ENCODE measurements at regions not wholly inside any gene's neighbourhood (a gene's known extent, or its start where the extent isn't known, plus 50 kb on each side); places are given as distances from the start of the nearest gene placed in this dataset.

GRCh38 chr3:176431991-176432390, 765.3 kb downstream of the TBL1XR1 start:
- H3K27ac Mint-ChIP-seq, result no peak overlapping the region
- DNase-seq (ENCODE audit: low spot score in 2 of 2) (no peak), ATAC-seq (no peak)
- peaks cover 10 to 15% of the 10 kb centered on the region in 2 donors for H3K9me3 Mint-ChIP-seq
- H3K36me3 Mint-ChIP-seq, result no peaks in the 10 kb centered on the region

DNA sequence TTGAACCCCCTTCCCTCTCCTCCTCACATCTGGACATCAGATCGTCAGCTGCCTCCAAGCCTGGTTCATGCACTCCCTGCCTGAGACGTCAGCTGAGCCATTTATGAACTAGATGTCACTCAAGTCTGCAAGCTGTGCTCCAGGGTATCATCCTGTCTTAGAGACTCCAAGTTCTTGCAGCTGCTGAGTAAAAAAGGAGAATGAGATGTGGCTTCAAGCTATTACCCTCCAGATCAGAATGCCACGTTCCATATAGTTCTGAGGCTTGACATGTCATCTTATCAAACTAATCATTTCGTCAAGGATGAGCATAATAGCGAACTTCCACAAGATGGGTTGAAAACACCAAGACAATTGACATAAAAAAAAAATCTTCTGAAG, 766.3 kb downstream of the TBL1XR1 start:
- ATAC-seq, result no peak
- no peaks in the 10 kb centered on the region for H3K36me3 Mint-ChIP-seq
- H3K27ac Mint-ChIP-seq, result no peak overlapping the region
- DNase-seq (ENCODE audit: low spot score in 2 of 2), result no peak
- peaks cover 10 to 15% of the 10 kb centered on the region in 2 donors for H3K9me3 Mint-ChIP-seq

DNA sequence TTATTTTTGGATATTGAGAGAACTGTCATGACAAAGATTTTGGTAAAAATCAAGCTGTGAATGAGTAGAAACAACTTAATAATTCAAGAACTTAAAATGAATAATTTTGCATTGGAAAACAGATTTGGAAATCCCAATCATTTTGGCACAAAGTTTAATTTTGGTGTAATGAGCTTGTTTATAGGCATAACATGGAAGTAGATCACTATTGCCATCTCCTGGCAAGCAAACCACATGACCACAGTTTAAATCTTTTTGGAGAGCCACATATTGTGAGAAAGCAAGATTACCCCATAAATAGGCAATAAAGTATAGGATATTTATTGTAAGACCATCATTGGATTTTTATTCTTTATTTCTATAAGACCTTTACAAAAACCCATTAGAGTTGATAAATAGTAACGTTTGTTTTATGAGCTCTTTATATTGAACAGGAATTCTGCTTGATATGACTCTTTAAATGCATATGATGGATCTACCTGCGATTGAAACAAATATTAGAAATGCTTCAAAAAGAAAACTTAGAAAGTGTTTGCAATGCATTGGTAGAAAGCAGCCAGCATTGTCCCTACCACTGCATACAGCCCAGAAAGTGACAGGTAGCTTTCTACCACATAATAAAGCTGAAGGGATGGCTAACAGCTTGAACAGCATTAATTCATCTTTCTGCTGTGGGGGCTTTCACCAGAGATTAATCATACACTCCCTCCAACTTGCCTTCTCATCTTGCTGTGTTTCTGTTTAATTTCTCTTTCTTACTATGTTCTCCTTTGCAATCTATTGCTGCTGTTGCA, 766.8 kb downstream of the TBL1XR1 start:
- DNase-seq (ENCODE audit: low spot score in 2 of 2) (no peak), ATAC-seq (no peak)
- H3K9me3 Mint-ChIP-seq, result peaks cover 10 to 15% of the 10 kb centered on the region in 2 donors
- no peak overlapping the region for H3K27ac Mint-ChIP-seq
- H3K36me3 Mint-ChIP-seq, result no peaks in the 10 kb centered on the region

DNA sequence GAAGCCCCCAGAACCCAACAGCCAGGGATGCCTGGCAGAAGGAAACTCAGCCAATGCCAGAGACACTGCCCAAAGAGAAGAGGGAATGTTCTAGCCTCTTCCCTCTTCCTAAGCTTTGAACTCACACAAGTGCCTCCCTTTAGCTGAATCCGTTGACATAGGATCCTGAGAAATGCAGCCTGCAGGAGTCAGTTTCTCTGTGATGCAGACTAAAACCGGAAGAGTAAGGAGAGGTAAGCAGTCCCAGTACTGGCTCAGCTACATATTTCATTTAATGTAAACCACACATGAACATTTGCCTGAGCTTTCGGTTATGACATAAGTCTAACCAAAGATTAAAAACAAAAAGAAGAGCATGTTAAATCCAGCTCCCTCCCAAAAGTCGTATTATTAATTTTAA, 768.7 kb downstream of the TBL1XR1 start:
- no peak for DNase-seq (ENCODE audit: low spot score in 2 of 2)
- Mint-ChIP-seq H3K9me3 (peaks cover 6 to 10% of the 10 kb centered on the region in 2 donors), H3K36me3 (no peaks in the 10 kb centered on the region), H3K27ac (no peak overlapping the region)
- no peak for ATAC-seq

DNA sequence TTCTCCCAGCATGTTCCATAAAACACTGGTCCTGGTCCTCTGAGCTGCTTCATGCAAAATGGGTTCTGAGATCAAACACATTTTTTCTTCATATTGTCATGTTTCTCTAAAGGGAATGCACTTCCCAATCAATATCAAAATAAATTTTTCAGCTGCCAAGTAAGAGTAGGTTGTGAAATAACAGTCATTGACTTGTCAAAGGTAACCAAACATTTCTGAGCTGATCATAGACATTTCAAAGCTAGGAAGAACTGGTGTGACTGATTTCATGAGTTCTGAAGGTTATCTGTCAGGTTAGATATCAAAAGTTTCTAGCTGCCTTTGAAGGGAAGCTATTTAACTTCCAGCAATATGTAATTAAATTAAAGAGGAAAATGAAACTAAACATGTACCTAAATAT, 770.9 kb downstream of the TBL1XR1 start:
- peaks cover 0 to 4% of the 10 kb centered on the region in 2 donors for H3K9me3 Mint-ChIP-seq
- H3K27ac Mint-ChIP-seq, result no peak overlapping the region
- ATAC-seq (no peak), DNase-seq (ENCODE audit: low spot score in 2 of 2) (no peak)
- no peaks in the 10 kb centered on the region for H3K36me3 Mint-ChIP-seq

GRCh38 chr3:176416870-176417269, 780.4 kb downstream of the TBL1XR1 start:
- Mint-ChIP-seq H3K27ac (no peak overlapping the region), H3K36me3 (no peaks in the 10 kb centered on the region), H3K9me3 (peaks cover 3 to 5% of the 10 kb centered on the region in 2 donors)
- DNase-seq (ENCODE audit: low spot score in 2 of 2) (no peak), ATAC-seq (no peak)

GRCh38 chr3:176415661-176416295, 781.5 kb downstream of the TBL1XR1 start:
- ATAC-seq, result no peak
- peaks cover 3 to 5% of the 10 kb centered on the region in 2 donors for H3K9me3 Mint-ChIP-seq
- H3K27ac Mint-ChIP-seq, result no peak overlapping the region
- H3K36me3 Mint-ChIP-seq, result no peaks in the 10 kb centered on the region
- DNase-seq (ENCODE audit: low spot score in 2 of 2), result no peak

GRCh38 chr3:176412771-176413170, 784.5 kb downstream of the TBL1XR1 start:
- H3K36me3 Mint-ChIP-seq, result no peaks in the 10 kb centered on the region
- ATAC-seq, result no peak
- no peak overlapping the region for H3K27ac Mint-ChIP-seq
- no peak for DNase-seq (ENCODE audit: low spot score in 2 of 2)
- peaks cover 3 to 8% of the 10 kb centered on the region in 2 donors for H3K9me3 Mint-ChIP-seq

- peaks cover 4 to 6% of the 10 kb centered on the region in 2 donors for H3K9me3 Mint-ChIP-seq
- DNase-seq (ENCODE audit: low spot score in 2 of 2), result no peak
- H3K36me3 Mint-ChIP-seq, result no peaks in the 10 kb centered on the region
- H3K27ac Mint-ChIP-seq, result no peak overlapping the region
- ATAC-seq, result no peak
These were observed 793.8 kb downstream of the TBL1XR1 start for GRCh38 chr3:176403531-176403930.

GRCh38 chr3:176401211-176401610, 796.1 kb downstream of the TBL1XR1 start:
- DNase-seq (ENCODE audit: low spot score in 2 of 2), result no peak
- Mint-ChIP-seq H3K36me3 (peaks cover 0 to 4% of the 10 kb centered on the region in 2 donors), H3K9me3 (peaks cover 11 to 17% of the 10 kb centered on the region in 2 donors), H3K27ac (no peak overlapping the region)
- ATAC-seq, result no peak

DNA sequence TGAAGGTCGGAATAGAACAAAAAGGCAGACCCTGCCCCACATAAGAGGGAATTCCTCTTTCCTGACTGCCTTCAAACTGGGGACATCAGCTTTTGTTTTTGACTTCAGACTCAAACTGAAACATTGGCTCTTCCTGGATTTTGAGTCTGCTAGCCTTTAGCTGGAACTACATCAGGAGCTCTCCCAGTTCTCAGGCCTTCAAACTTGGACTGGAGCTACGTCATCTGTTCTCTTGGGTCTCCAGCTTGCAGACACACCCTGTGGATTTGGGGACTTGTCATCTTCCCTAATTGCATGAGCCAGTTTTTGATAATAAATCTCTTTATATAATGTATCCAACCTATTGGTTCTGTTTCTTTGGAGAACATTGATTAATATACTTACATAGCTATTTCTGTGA, 798.1 kb downstream of the TBL1XR1 start:
- H3K9me3 Mint-ChIP-seq, result peaks cover 11 to 18% of the 10 kb centered on the region in 2 donors
- no peak overlapping the region for H3K27ac Mint-ChIP-seq
- DNase-seq (ENCODE audit: low spot score in 2 of 2), result no peak
- peaks cover 0 to 4% of the 10 kb centered on the region in 2 donors for H3K36me3 Mint-ChIP-seq
- no peak for ATAC-seq

GRCh38 chr3:176395240-176395639, 802.0 kb downstream of the TBL1XR1 start:
- H3K27ac Mint-ChIP-seq, result no peak overlapping the region
- peaks cover 12 to 22% of the 10 kb centered on the region in 2 donors for H3K9me3 Mint-ChIP-seq
- ATAC-seq (no peak), DNase-seq (ENCODE audit: low spot score in 2 of 2) (no peak)
- peaks cover 0 to 4% of the 10 kb centered on the region in 2 donors for H3K36me3 Mint-ChIP-seq

GRCh38 chr3:176378789-176379188, 818.5 kb downstream of the TBL1XR1 start:
- H3K27ac Mint-ChIP-seq, result no peak overlapping the region
- no peaks in the 10 kb centered on the region for H3K36me3 Mint-ChIP-seq
- H3K9me3 Mint-ChIP-seq, result peaks cover 5 to 6% of the 10 kb centered on the region in 2 donors
- ATAC-seq (no peak), DNase-seq (ENCODE audit: low spot score in 2 of 2) (no peak)

- Mint-ChIP-seq H3K27ac (no peak overlapping the region), H3K9me3 (peaks cover 3 to 12% of the 10 kb centered on the region in 2 donors)
- ATAC-seq, result no peak
These were observed 820.8 kb downstream of the TBL1XR1 start for GRCh38 chr3:176376531-176376930.

DNA sequence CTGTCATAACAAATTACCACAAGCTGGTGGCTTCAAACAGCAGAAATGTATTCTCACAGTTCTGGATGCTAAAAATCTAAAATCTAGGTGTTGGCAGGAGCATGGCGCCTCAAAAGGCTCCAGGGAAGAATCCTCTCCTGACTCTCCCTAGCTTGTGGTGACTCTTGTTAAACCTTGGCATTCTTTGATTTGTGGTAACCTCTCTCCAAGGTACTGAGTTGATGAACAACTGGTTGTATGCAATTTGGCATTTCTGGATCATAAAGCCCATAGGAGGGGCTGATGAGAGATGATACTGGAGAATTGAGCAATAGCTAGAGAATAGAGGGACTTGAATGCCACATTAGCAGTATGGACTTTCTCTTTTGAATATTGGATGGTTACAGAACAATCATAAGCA, 821.8 kb downstream of the TBL1XR1 start:
- peaks cover 0 to 12% of the 10 kb centered on the region in 2 donors for H3K9me3 Mint-ChIP-seq
- no peaks in the 10 kb centered on the region for H3K36me3 Mint-ChIP-seq
- ATAC-seq, result no peak
- no peak for DNase-seq (ENCODE audit: low spot score in 2 of 2)
- no peak overlapping the region for H3K27ac Mint-ChIP-seq

More at GRCh38 chr3:176376531-176376930, 820.8 kb downstream of the TBL1XR1 start:
- no peak for DNase-seq (ENCODE audit: low spot score in 2 of 2)
- no peaks in the 10 kb centered on the region for H3K36me3 Mint-ChIP-seq

- H3K27ac Mint-ChIP-seq, result no peak overlapping the region
- peaks cover 0 to 4% of the 10 kb centered on the region in 2 donors for H3K36me3 Mint-ChIP-seq
- no peak for DNase-seq (ENCODE audit: low spot score in 2 of 2)
- H3K9me3 Mint-ChIP-seq, result peaks cover 6 to 7% of the 10 kb centered on the region in 2 donors
- ATAC-seq, result no peak
These were observed 835.0 kb downstream of the TBL1XR1 start for GRCh38 chr3:176362191-176362731.

DNA sequence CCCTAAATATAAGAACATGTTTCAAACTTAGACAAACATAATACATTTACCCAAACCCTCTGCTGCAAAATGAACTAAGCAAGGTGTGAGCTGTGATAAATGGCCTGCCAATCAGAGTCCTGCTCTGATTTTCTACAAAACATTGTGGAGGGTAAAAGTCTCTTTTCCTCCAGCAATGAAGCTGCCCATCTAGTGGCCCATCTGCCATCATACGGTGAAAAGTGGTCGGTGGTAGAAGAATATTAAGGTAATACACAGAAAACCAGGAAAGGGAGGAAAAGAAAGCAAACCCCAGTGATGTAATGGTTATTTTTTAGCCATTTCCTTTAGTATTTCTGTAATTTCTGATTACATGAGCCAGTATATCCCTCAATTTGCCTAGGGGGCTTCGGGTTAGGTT, 838.1 kb downstream of the TBL1XR1 start:
- DNase-seq (ENCODE audit: low spot score in 2 of 2) (no peak), ATAC-seq (no peak)
- H3K9me3 Mint-ChIP-seq, result peaks cover 6 to 7% of the 10 kb centered on the region in 2 donors
- H3K36me3 Mint-ChIP-seq, result peaks cover 0 to 4% of the 10 kb centered on the region in 2 donors
- H3K27ac Mint-ChIP-seq, result no peak overlapping the region

Data from activated naive CD4-positive, alpha-beta T cell treated with anti-CD3 and anti-CD28 coated beads, Interleukin-2, amount 50 U/mL, for 72 hours (primary cell).